ENCODE measurements at regions not wholly inside any gene's neighbourhood (a gene's known extent, or its start where the extent isn't known, plus 50 kb on each side); places are given as distances from the start of the nearest gene placed in this dataset.

- TF ChIP-seq CTCF (IDR thresholded peaks at IDR 0.05; ENCODE audit: insufficient read depth, low read depth, low read length) = no peak
- no peak overlapping the region for H3K4me3 ChIP-seq (ENCODE audit: low read depth, low read length)
- no peak for DNase-seq (ENCODE audit: low read depth)
Measured at GRCh38 chr10:131735577-131735976, 165.2 kb upstream of the PPP2R2D start.

- TF ChIP-seq CTCF (IDR thresholded peaks at IDR 0.05; ENCODE audit: insufficient read depth, low read depth, low read length) = no peak
Measured at GRCh38 chr10:131736321-131736980, 164.4 kb upstream of the PPP2R2D start.

GRCh38 chr10:131737543-131738395, 163.0 kb upstream of the PPP2R2D start:
- TF ChIP-seq CTCF (IDR thresholded peaks at IDR 0.05; ENCODE audit: insufficient read depth, low read depth, low read length) = no peak
- H3K4me3 ChIP-seq (ENCODE audit: low read depth, low read length) = no peak overlapping the region
- DNase-seq (ENCODE audit: low read depth) = no peak

More at GRCh38 chr10:131736321-131736980, 164.4 kb upstream of the PPP2R2D start:
- no peak for DNase-seq (ENCODE audit: low read depth)
- no peak overlapping the region for H3K4me3 ChIP-seq (ENCODE audit: low read depth, low read length)

GRCh38 chr10:131738396-131738735, 162.4 kb upstream of the PPP2R2D start:
- H3K4me3 ChIP-seq (ENCODE audit: low read depth, low read length) = no peak overlapping the region
- DNase-seq (ENCODE audit: low read depth) = no peak
- no peak for TF ChIP-seq CTCF (IDR thresholded peaks at IDR 0.05; ENCODE audit: insufficient read depth, low read depth, low read length)

- no peak for TF ChIP-seq CTCF (IDR thresholded peaks at IDR 0.05; ENCODE audit: insufficient read depth, low read depth, low read length)
- H3K4me3 ChIP-seq (ENCODE audit: low read depth, low read length) = no peak overlapping the region
- no peak for DNase-seq (ENCODE audit: low read depth)
Measured at GRCh38 chr10:131739206-131739605, 161.6 kb upstream of the PPP2R2D start.

GRCh38 chr10:131742500-131742951, 158.3 kb upstream of the PPP2R2D start:
- no peak for DNase-seq (ENCODE audit: low read depth)
- no peak overlapping the region for H3K4me3 ChIP-seq (ENCODE audit: low read depth, low read length)
- no peak for TF ChIP-seq CTCF (IDR thresholded peaks at IDR 0.05; ENCODE audit: insufficient read depth, low read depth, low read length)

Measured in fibroblast of villous mesenchyme (primary cell).